MM.1S (cell line): ENCODE measurements at regions not wholly inside any gene's neighbourhood (a gene's known extent, or its start where the extent isn't known, plus 50 kb on each side); places are given as distances from the start of the nearest gene placed in this dataset.

Experiments
- DNase-seq: peaks from one replicate; pipeline ENCODE4 v3.0.0-alpha.2; 2015
- H2AFZ ChIP-seq: fragments of 300-600 bp; sonication (generic); 2 replicates; pipeline ENCODE4 v1.6.0; 2016; ENCODE audit warnings: antibody characterized with exemption, low read length
- H3F3A ChIP-seq: fragments of 300-600 bp; sonication (generic); 2 replicates; pipeline ENCODE4 v1.6.1; 2016; ENCODE audit warnings: mild to moderate bottlenecking, antibody characterized with exemption, low read length, moderate library complexity, mixed read lengths; ENCODE audit not compliant: insufficient read depth
- H3K27ac ChIP-seq: fragments of 300-600 bp; sonication (generic); 2 replicates; pipeline ENCODE4 v1.5.1; 2016; ENCODE audit warnings: mild to moderate bottlenecking, low read length
- H3K27me3 ChIP-seq: fragments of 300-600 bp; sonication (generic); replicated peaks from 2 replicates; pipeline ENCODE4 v1.6.0; 2016; ENCODE audit warnings: low read length; ENCODE audit not compliant: insufficient read depth
- H3K36me3 ChIP-seq: fragments of 300-600 bp; sonication (generic); replicated peaks from 2 replicates; pipeline ENCODE4 v1.6.1; 2016; ENCODE audit warnings: mild to moderate bottlenecking, low read length, mixed read lengths; ENCODE audit not compliant: insufficient read depth
- H3K4me1 ChIP-seq: fragments of 300-600 bp; sonication (generic); 2 replicates; pipeline ENCODE4 v1.6.1; 2016; ENCODE audit warnings: low read length, mixed read lengths
- H3K4me2 ChIP-seq: fragments of 300-600 bp; sonication (generic); 2 replicates; pipeline ENCODE4 v1.6.0; 2016; ENCODE audit warnings: low read depth, low read length
- H3K4me3 ChIP-seq: fragments of 300-600 bp; sonication (generic); 2 replicates; pipeline ENCODE4 v1.5.1; 2016; ENCODE audit warnings: low read length, mixed read lengths
- H3K79me2 ChIP-seq: fragments of 300-600 bp; sonication (generic); 2 replicates; pipeline ENCODE4 v1.6.1; 2016; ENCODE audit warnings: mixed run types, low read length, mixed read lengths
- H3K9ac ChIP-seq: fragments of 300-600 bp; sonication (generic); 2 replicates; pipeline ENCODE4 v1.6.1; 2016; ENCODE audit warnings: low read length, mixed read lengths
- H3K9me2 ChIP-seq: fragments of 300-600 bp; sonication (generic); replicated peaks from 2 replicates; pipeline ENCODE4 v1.6.1; 2016; ENCODE audit warnings: mild to moderate bottlenecking, low read length, mixed read lengths; ENCODE audit not compliant: insufficient read depth
- H3K9me3 ChIP-seq: fragments of 300-600 bp; sonication (generic); replicated peaks from 2 replicates; pipeline ENCODE4 v1.6.1; 2016; ENCODE audit warnings: mild to moderate bottlenecking, low read length, mixed read lengths; ENCODE audit not compliant: insufficient read depth
- H4K20me1 ChIP-seq: fragments of 300-600 bp; sonication (generic); 2 replicates; pipeline ENCODE4 v1.6.1; 2016; ENCODE audit warnings: mild to moderate bottlenecking, low read length, moderate library complexity, mixed read lengths; ENCODE audit not compliant: insufficient read depth
- CTCF ChIP-seq: fragments of 300-600 bp; sonication (generic); IDR thresholded peaks from 2 replicates; pipeline ENCODE4 v1.5.1; 2016; ENCODE audit warnings: antibody characterized with exemption, low read length, mixed read lengths
- EZH2 ChIP-seq: fragments of 300-600 bp; sonication (generic); optimal IDR thresholded peaks from 2 replicates; pipeline ENCODE3; 2017; ENCODE audit warnings: low read depth, mild to moderate bottlenecking, antibody characterized with exemption, low read length, mixed read lengths
- EZH2phosphoT487 ChIP-seq: fragments of 300-600 bp; sonication (generic); IDR thresholded peaks from 2 replicates; pipeline ENCODE4 v1.6.1; 2018; ENCODE audit warnings: antibody characterized with exemption, low read length

- H3K4me3 ChIP-seq, result no peak overlapping the region
- no peak overlapping the region for H3K27ac ChIP-seq
Observed at GRCh38 chr13:81995316-81995715, 1654.4 kb upstream of the SPRY2 start.

GRCh38 chr13:81990652-81991051, 1649.7 kb upstream of the SPRY2 start:
- no peak overlapping the region for H3K4me3 ChIP-seq
- no peak overlapping the region for H2AFZ ChIP-seq
- no peak overlapping the region for H3K9ac ChIP-seq
- H3K4me1 ChIP-seq, result no peaks in the 10 kb centered on the region
- H3K9me3 ChIP-seq, result no peaks in the 10 kb centered on the region
- TF ChIP-seq EZH2phosphoT487 (no peak), EZH2 (no peak), CTCF (no peak)
- no peak overlapping the region for H3K4me2 ChIP-seq
- no peaks in the 10 kb centered on the region for H3K27me3 ChIP-seq
- no peaks in the 10 kb centered on the region for H3K36me3 ChIP-seq
- H3F3A ChIP-seq, result no peaks in the 10 kb centered on the region
- no peak overlapping the region for H3K27ac ChIP-seq
- no peaks in the 10 kb centered on the region for H4K20me1 ChIP-seq
- no peaks in the 10 kb centered on the region for H3K9me2 ChIP-seq
- H3K79me2 ChIP-seq, result no peaks in the 10 kb centered on the region
- DNase-seq, result no peak

More at GRCh38 chr13:81995316-81995715, 1654.4 kb upstream of the SPRY2 start:
- TF ChIP-seq CTCF, result no peak
- TF ChIP-seq EZH2phosphoT487, result no peak
- no peak for TF ChIP-seq EZH2
- H3K9me3 ChIP-seq, result no peaks in the 10 kb centered on the region
- no peak overlapping the region for H3K9ac ChIP-seq
- H2AFZ ChIP-seq, result no peak overlapping the region
- H3F3A ChIP-seq, result no peaks in the 10 kb centered on the region
- H3K4me2 ChIP-seq, result no peak overlapping the region
- no peaks in the 10 kb centered on the region for H3K4me1 ChIP-seq
- H4K20me1 ChIP-seq, result no peaks in the 10 kb centered on the region
- H3K79me2 ChIP-seq, result no peaks in the 10 kb centered on the region
- H3K27me3 ChIP-seq, result no peaks in the 10 kb centered on the region
- no peaks in the 10 kb centered on the region for H3K36me3 ChIP-seq
- no peak for DNase-seq
- H3K9me2 ChIP-seq, result no peaks in the 10 kb centered on the region

- no peak overlapping the region for H2AFZ ChIP-seq
- H3K9me2 ChIP-seq, result no peaks in the 10 kb centered on the region
- no peaks in the 10 kb centered on the region for H3K4me1 ChIP-seq
- no peak overlapping the region for H3K27ac ChIP-seq
- no peaks in the 10 kb centered on the region for H3F3A ChIP-seq
- no peaks in the 10 kb centered on the region for H3K79me2 ChIP-seq
- TF ChIP-seq CTCF, result no peak
- no peak for TF ChIP-seq EZH2phosphoT487
- no peak for TF ChIP-seq EZH2
- no peak for DNase-seq
- H3K9me3 ChIP-seq, result no peaks in the 10 kb centered on the region
- H3K27me3 ChIP-seq, result no peaks in the 10 kb centered on the region
- no peak overlapping the region for H3K4me2 ChIP-seq
- no peaks in the 10 kb centered on the region for H3K36me3 ChIP-seq
- no peaks in the 10 kb centered on the region for H4K20me1 ChIP-seq
- no peak overlapping the region for H3K9ac ChIP-seq
- H3K4me3 ChIP-seq, result no peak overlapping the region
Observed at GRCh38 chr13:81988567-81988966, 1647.6 kb upstream of the SPRY2 start.
